GM18868 (cell line): ENCODE measurements at regions not wholly inside any gene's neighbourhood (a gene's known extent, or its start where the extent isn't known, plus 50 kb on each side); places are given as distances from the start of the nearest gene placed in this dataset.

ENCODE experiments used
- ATAC-seq: cut with Tn5 transposase; IDR thresholded peaks from one replicate; pipeline ENCODE4 v1.9.1; 2021; ENCODE audit warnings: mild to moderate bottlenecking, moderate library complexity; ENCODE audit not compliant: unreplicated experiment

DNA sequence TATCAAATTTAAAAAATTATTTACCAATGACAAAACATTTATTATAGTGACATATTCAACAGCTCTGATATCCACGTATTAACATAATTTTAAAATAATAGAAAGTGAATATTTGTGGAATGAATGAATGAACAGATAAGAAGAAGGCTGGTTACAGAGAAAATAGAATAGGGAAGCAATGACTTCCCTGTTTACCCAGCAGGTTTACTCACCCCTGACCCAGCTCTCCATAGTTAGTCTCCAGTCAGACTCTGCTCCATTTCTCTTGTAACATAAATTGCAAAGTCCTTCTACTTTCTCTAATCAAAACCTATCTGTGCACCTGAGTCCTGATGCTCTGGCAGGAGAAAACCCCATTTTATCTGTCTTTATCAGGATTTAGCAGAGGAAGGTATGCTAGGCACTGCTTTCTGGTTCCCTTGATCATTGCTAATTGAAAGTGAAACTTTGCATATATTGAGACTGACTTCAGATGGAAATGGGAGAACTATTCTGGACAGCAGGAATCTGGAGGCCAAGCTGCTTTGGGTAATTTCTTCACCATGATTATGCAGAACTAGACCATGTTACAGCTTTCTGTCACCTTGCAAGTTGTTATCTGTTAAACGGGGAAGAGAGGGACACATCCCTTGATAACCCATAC lies 363.0 kb downstream of the FAT4 start:
- no peak for ATAC-seq

DNA sequence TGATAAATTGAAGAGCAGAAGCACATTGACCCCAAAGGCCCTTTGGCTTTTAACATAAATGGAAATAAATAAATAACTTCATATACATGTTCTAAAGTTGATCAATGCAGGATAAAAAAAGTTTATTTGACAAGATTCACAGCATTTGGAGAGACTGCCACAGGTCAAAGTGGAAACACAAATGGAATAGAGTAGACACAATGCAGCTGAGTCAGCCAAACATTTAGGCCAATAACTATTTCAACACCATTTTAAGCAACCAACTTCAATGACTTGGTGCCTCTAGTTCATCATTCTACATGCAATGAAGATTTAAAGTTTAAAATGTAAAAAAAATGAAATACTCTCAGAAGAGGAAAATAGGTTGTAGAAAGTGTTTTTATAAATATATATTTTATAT lies 365.2 kb downstream of the FAT4 start:
- ATAC-seq = no peak

DNA sequence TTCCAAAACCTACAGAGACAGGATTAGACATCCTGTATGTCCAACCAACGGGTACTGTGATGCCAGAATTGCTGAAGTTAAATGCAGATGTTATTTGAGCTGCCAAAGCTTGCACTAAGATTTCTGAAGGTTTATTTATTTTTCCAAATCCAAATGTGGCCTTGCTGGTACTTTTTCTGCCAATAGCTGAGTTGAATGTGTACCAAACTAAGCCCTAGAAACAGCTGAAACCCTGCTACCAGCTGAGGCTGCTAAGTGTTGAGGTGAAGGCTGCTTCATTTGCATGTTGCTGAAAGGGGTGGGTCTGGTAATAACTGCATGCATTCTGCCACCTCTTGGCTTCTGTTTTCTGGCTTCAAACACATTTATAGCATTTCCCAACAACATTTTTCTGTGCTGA lies 366.5 kb downstream of the FAT4 start:
- ATAC-seq = no peak

DNA sequence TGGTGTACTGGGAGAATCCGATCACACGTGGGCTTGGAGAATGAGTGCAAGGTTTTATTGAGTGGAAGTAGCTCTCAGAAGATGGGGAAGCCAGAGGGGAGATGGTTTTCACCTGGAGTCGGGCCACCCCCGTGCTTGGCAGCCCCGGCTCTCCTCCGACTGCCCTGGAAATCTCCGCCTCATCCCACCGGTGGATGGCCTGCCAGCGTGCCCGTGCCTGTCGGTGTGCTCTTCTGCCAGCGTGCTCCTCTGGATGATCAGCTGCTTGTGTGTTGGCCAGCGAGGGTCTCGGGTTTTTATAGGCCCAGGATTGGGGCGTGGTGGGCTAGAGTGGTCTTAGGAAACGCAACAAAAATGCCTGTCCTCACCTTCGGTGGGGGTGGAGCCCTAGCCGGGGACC lies 368.0 kb downstream of the FAT4 start:
- ATAC-seq = no peak

DNA sequence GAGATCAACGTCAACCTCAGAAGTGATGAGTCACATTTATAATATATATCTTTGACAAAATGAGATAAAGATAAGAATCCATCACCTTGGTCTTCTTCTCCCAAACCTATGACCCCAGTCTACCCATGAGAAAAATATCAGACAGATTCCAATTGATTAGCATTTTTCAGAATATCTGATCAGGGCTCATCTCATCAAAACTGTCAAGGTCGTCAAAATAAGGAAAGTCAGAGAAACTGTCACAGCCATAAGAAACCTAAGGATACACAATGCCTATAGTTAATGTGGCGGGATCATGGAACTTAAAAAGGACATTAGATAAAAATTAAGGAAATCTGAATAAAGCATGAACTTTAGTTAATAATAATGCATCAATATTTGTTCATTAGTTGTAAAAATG lies 374.1 kb downstream of the FAT4 start:
- no peak for ATAC-seq

- ATAC-seq = no peak
These were observed 375.1 kb downstream of the FAT4 start for GRCh38 chr4:125689805-125690204.

DNA sequence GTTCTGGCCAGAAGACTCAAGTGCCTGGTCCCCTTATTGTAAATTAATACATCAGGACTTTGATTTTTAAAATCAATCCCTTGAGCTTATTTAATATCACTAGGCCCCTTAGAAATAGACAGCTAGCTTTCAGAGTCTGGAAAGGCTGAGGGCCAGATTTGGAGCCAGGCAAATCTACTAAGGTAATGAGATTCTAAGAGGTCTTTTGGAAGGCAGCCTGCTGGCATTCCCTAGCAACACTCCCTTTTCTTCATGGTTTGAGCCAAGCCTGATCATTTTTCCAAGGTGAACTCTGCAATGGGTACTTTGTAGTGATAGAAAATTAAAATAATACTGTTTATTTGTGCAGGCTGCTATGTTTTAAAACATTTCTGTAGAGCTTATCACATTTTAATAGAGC lies 378.5 kb downstream of the FAT4 start:
- no peak for ATAC-seq

DNA sequence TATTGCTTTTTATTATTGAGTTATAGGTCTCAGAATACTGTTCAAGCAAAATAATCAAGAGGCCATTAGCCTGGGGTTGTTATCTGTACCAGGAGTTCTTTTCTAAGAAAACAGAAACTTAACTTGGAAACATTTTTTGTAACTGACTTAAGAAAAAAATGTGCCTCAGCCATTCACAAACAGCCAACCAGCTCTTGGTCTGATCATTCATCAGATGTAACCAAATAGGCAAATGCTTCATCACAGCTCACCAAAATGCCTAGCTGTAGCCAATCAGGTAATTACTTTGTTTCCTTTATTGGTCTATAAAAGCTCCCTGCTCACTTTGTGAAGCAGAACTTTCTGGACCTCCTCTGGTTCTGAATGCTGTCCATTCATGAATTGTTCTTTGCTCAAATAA lies 387.7 kb downstream of the FAT4 start:
- no peak for ATAC-seq

GRCh38 chr4:125703443-125703842 lies 388.7 kb downstream of the FAT4 start:
- ATAC-seq = no peak

GRCh38 chr4:125704726-125705125 lies 390.0 kb downstream of the FAT4 start:
- no peak for ATAC-seq

DNA sequence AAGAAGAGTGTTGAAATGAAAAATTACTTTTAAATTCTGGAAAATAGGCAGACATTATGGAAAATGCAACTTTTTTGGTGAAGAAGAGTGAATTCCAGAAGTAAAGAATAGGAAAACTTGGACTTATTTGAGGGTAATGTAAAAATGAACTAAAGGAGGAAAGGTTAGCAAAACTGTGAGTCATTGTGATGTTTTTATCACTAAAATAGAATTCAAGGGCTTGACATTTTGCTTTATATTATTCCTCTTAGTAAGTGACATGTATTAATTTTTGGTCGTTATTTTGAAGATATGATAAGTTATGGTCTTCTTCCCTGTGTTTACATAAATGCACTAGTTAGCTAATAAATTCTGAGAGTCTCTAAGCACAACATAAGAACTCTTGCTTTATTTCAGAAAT lies 390.9 kb downstream of the FAT4 start:
- ATAC-seq = no peak

GRCh38 chr4:125707397-125707796 lies 392.6 kb downstream of the FAT4 start:
- no peak for ATAC-seq

DNA sequence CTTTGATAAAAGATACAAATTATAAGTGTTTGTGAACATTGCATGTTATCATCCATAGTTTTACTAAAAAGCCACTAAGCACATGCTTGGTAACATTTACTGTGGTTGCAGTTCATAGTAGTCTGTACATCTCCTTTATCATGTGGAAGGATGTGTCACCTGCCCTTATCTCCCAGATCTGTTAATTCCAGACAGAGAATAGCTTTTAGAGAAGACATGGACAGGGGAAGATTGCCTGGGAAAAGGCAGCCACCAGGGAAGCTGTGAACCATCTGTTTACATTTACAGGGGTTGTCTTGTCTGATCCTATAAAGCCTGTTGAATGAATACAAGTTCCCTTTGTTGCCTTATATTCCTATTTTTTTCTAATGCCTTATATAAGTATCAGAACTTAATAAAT lies 396.0 kb downstream of the FAT4 start:
- no peak for ATAC-seq

DNA sequence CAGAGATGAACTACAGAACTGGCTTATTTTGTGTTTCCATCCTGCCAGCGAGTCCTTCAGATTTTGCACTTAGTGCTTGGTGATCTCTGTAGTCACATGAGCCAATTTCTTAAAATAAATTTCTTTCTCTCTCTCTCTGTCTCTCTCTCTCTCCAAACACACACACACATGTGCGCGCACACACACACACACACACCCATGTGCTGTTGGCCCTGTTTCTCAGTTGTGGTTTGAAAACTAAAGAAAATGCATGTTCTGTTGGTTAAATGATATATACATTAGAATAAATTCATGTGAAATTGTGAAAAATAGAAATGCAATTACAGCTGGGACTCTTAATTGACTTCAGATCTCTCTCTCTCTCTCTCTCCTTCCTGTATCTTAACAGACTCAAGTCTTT lies 399.3 kb downstream of the FAT4 start:
- no peak for ATAC-seq

GRCh38 chr4:125714845-125715244 lies 400.1 kb downstream of the FAT4 start:
- ATAC-seq = no peak

GRCh38 chr4:125719987-125720386 lies 405.2 kb downstream of the FAT4 start:
- ATAC-seq = no peak

DNA sequence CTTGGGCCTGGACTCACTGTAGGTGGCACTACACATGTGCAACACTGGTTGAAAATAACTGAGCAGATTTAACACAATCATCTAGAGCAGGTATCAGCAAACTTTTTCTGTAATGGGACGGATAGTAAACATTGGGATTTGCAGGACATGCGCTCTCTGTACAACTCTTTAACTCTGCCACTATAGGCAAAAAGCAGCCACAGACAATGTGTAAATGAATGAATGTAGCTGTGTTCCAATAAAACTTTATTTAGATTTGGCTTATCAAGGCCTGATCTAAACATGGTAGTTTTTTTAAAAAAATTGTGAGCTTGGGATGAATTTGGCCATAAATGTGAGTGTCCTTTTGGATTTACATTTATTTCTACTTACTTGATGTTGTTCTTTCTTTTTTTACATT lies 407.3 kb downstream of the FAT4 start:
- no peak for ATAC-seq

DNA sequence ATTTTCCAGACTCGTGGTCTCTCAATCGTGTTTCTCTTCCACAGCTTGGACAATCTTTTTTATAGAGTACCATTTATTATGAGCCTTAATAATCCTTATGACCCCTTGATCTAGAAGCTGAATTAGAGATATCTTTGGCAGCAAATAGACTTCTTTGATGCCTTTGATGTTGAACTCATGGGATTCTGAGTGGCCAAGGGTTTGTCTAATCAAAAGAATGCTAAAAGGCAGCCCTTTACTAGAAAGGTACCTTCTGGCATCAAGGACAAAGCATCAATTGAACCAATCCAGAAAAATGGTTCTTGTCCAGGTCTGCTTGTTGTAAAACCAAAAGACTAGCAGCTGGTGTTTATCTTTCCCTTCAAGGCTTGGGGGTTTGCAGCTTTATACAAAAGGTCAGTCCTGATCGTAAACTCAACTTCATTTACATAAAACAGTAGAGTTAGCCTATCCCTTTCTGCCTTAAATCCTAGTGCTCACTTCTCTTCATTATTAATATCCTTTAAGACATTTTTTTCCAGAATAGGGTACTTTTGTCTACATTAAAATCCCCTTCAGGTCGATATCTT lies 411.3 kb downstream of the FAT4 start:
- ATAC-seq = no peak

GRCh38 chr4:125727931-125728330 lies 413.2 kb downstream of the FAT4 start:
- ATAC-seq = no peak

- ATAC-seq = no peak
These were observed 413.8 kb downstream of the FAT4 start for GRCh38 chr4:125728568-125728967.

DNA sequence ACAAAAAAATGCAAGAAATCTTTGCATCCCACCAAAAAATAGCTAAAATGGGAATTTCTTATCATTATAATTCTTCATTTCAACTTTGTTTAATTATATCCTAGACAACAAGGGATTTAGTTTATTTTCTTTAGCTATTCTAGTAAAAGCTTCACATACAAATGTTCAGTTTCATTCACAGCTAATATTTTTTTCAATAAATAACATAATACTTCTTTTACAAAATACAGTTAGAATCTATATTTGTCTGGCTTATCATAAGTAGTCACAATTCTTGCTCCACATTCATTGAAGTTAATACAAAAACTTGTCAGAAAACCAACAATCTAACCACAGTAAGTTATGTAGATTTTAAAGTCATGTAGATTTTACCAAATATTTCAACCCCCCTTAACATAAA lies 414.4 kb downstream of the FAT4 start:
- ATAC-seq = no peak

DNA sequence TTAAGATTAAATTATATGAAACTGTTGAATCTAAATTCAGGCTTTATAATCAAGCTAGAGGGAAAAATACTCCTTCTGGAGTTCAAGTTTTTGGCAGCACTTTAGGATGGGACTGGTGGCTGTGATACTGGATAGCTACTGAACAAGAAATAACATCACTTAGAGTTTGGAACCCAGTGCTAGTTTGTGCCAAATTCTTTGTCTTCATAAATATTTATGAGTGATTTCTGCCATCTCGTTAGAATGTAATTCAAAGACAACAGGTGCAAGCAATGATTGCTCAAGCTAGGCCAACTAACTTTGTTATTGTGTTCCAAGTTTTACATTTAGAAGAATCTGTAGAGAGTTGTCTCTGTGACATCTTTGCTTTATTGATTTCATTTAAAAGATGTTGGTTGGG lies 417.9 kb downstream of the FAT4 start:
- ATAC-seq = no peak

DNA sequence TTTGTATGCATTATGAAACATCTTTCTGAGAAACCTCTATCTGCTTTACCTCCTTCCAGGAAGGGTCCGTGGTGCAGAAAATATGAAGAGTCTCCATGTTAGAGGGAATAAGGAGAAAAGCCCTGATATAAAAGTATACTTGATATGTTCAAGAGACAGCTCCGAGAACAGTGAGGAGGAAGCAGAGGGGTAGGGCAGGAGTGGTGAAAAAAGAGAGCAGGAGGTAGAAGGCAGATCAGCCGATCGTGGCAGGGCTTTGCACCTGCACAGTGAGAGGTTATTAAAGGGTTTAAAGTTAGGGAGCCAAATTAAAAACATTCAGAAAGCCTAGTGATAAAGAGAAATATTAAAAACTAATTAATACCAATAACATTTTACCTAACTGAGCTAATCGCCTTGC lies 419.7 kb downstream of the FAT4 start:
- ATAC-seq = no peak
